ENCODE measurements at regions not wholly inside any gene's neighbourhood (a gene's known extent, or its start where the extent isn't known, plus 50 kb on each side); places are given as distances from the start of the nearest gene placed in this dataset.

GRCh38 chr2:66698091-66698490, 263.2 kb downstream of the MEIS1 start:
- ChIA-PET CTCF (no interaction called here), POLR2A (no interaction called here)
- no peaks in the 10 kb centered on the region for H4K20me1 ChIP-seq (ENCODE audit: control insufficient read depth, insufficient read depth, low read length, poor library complexity, severe bottlenecking)
- H3K4me1 ChIP-seq (ENCODE audit: control insufficient read depth in 2 of 2, insufficient read depth in 2 of 2, low read length in 2 of 2): no peaks in the 10 kb centered on the region
- H3K9ac ChIP-seq (ENCODE audit: low read length): no peak overlapping the region
- no CpG with 5 or more reads among the region's 3 CpGs for WGBS (ENCODE audit: insufficient coverage)
- no peak overlapping the region for H3K4me2 ChIP-seq (replicated peaks; ENCODE audit: low read depth, low read length, poor library complexity, severe bottlenecking)
- no peak overlapping the region for H3K27ac ChIP-seq (ENCODE audit: low read length in 2 of 2)
- ATAC-seq (ENCODE audit: low read depth) (no peak), DNase-seq (no peak)
- intact Hi-C loops (cut with micrococcal nuclease): no loop called here
- H3K9me3 ChIP-seq (ENCODE audit: control extremely low read depth in 1 of 3, control insufficient read depth in 2 of 3, insufficient read depth in 1 of 3, low read length in 2 of 3): no peaks in the 10 kb centered on the region
- no peak overlapping the region for H2AFZ ChIP-seq (ENCODE audit: insufficient read depth, low read depth, low read length, poor library complexity, severe bottlenecking)
- H3K79me2 ChIP-seq (ENCODE audit: control insufficient read depth, insufficient read depth, low read length): no peaks in the 10 kb centered on the region
- no peaks in the 10 kb centered on the region for H3K27me3 ChIP-seq (replicated peaks in 1 of 4; ENCODE audit: control extremely low read depth in 1 of 4, control insufficient read depth in 3 of 4, insufficient read depth in 4 of 4, low read length in 3 of 4)
- no peak overlapping the region for H3K4me3 ChIP-seq (ENCODE audit: control extremely low read depth in 1 of 5, extremely low read depth in 1 of 5, insufficient read depth in 1 of 5, low read depth in 2 of 5, low read length in 4 of 5)
- H3K9me3 Mint-ChIP-seq (ENCODE audit: insufficient read depth): no peaks in the 10 kb centered on the region
- no peaks in the 10 kb centered on the region for H3K27me3 Mint-ChIP-seq
- no peaks in the 10 kb centered on the region for H3K36me3 ChIP-seq (replicated peaks in 1 of 2; ENCODE audit: control extremely low read depth in 1 of 2, control insufficient read depth in 1 of 2, extremely low read depth in 1 of 2, insufficient read depth in 2 of 2, low read length in 1 of 2)
- no peaks in the 10 kb centered on the region for H3K4me1 Mint-ChIP-seq
- H3K27ac Mint-ChIP-seq: no peak overlapping the region
- TF ChIP-seq CTCF (IDR thresholded peaks at IDR 0.05) (no peak), EZH2 (IDR thresholded peaks at IDR 0.05; ENCODE audit: borderline replicate concordance, insufficient read depth, low read depth, low read length, poor library complexity, severe bottlenecking) (no peak)
- H3K4me3 Mint-ChIP-seq: no peak overlapping the region

GRCh38 chr2:66698576-66699239, 263.8 kb downstream of the MEIS1 start:
- intact Hi-C loops (cut with micrococcal nuclease): no loop called here
- Histone ChIP-seq H3K36me3 (replicated peaks in 1 of 2; ENCODE audit: control extremely low read depth in 1 of 2, control insufficient read depth in 1 of 2, extremely low read depth in 1 of 2, insufficient read depth in 2 of 2, low read length in 1 of 2) (no peaks in the 10 kb centered on the region), H2AFZ (ENCODE audit: insufficient read depth, low read depth, low read length, poor library complexity, severe bottlenecking) (no peak overlapping the region), H3K27me3 (replicated peaks in 1 of 4; ENCODE audit: control extremely low read depth in 1 of 4, control insufficient read depth in 3 of 4, insufficient read depth in 4 of 4, low read length in 3 of 4) (no peaks in the 10 kb centered on the region), H3K9ac (ENCODE audit: low read length) (no peak overlapping the region), H3K4me3 (ENCODE audit: control extremely low read depth in 1 of 5, extremely low read depth in 1 of 5, insufficient read depth in 1 of 5, low read depth in 2 of 5, low read length in 4 of 5) (no peak overlapping the region), H3K79me2 (ENCODE audit: control insufficient read depth, insufficient read depth, low read length) (no peaks in the 10 kb centered on the region), H3K9me3 (ENCODE audit: control extremely low read depth in 1 of 3, control insufficient read depth in 2 of 3, insufficient read depth in 1 of 3, low read length in 2 of 3) (no peaks in the 10 kb centered on the region), H3K27ac (ENCODE audit: low read length in 2 of 2) (no peak overlapping the region), H3K4me2 (replicated peaks; ENCODE audit: low read depth, low read length, poor library complexity, severe bottlenecking) (no peak overlapping the region), H4K20me1 (ENCODE audit: control insufficient read depth, insufficient read depth, low read length, poor library complexity, severe bottlenecking) (no peaks in the 10 kb centered on the region), H3K4me1 (ENCODE audit: control insufficient read depth in 2 of 2, insufficient read depth in 2 of 2, low read length in 2 of 2) (no peaks in the 10 kb centered on the region)
- DNase-seq (no peak), ATAC-seq (ENCODE audit: low read depth) (no peak)
- ChIA-PET POLR2A (no interaction called here), CTCF (no interaction called here)
- H3K27me3 Mint-ChIP-seq: no peaks in the 10 kb centered on the region
- no peaks in the 10 kb centered on the region for H3K9me3 Mint-ChIP-seq (ENCODE audit: insufficient read depth)
- TF ChIP-seq EZH2 (IDR thresholded peaks at IDR 0.05; ENCODE audit: borderline replicate concordance, insufficient read depth, low read depth, low read length, poor library complexity, severe bottlenecking) (no peak), CTCF (IDR thresholded peaks at IDR 0.05) (no peak)
- H3K4me3 Mint-ChIP-seq: no peak overlapping the region
- WGBS (ENCODE audit: insufficient coverage): no CpG with 5 or more reads among the region's 5 CpGs
- H3K27ac Mint-ChIP-seq: no peak overlapping the region
- H3K4me1 Mint-ChIP-seq: no peaks in the 10 kb centered on the region
